GM23338 (cell line): ENCODE measurements at regions not wholly inside any gene's neighbourhood (a gene's known extent, or its start where the extent isn't known, plus 50 kb on each side); places are given as distances from the start of the nearest gene placed in this dataset.

ENCODE experiments used
- ATAC-seq: fragments of 200-7000 bp; cut with Tn5 transposase; 3 replicates; pipeline ENCODE4 v1.9.1; 2020
- DNase-seq: peaks from one replicate; pipeline ENCODE4 v3.0.0-alpha.2; 2015; ENCODE audit warnings: low spot score
- H2AFZ ChIP-seq: fragments of 200-600 bp; sonication (generic); 2 replicates; pipeline ENCODE4 v1.8.0; 2016; ENCODE audit warnings: antibody characterized with exemption, mild to moderate bottlenecking, moderate library complexity
- H3F3A ChIP-seq: fragments of 200-600 bp; sonication (generic); replicated peaks from 2 replicates; pipeline ENCODE4 v1.8.0; 2017; ENCODE audit warnings: antibody characterized with exemption, mixed run types, low read depth
- H3K27ac ChIP-seq: fragments of 200-600 bp; sonication (generic); 2 replicates; pipeline ENCODE4 v1.6.1; 2016; ENCODE audit warnings: low read depth
- H3K27me3 ChIP-seq: fragments of 200-600 bp; sonication (generic); 2 replicates; pipeline ENCODE4 v1.8.0; 2016; ENCODE audit warnings: mild to moderate bottlenecking, mixed run types, moderate library complexity; ENCODE audit not compliant: insufficient read depth
- H3K36me3 ChIP-seq: fragments of 200-600 bp; sonication (generic); 2 replicates; pipeline ENCODE4 v1.8.0; 2016; ENCODE audit warnings: mild to moderate bottlenecking; ENCODE audit not compliant: insufficient read depth
- H3K4me1 ChIP-seq: fragments of 200-600 bp; sonication (generic); 2 replicates; pipeline ENCODE4 v1.8.0; 2016; ENCODE audit warnings: mild to moderate bottlenecking, moderate library complexity; ENCODE audit not compliant: insufficient read depth
- H3K4me2 ChIP-seq: fragments of 200-600 bp; sonication (generic); 2 replicates; pipeline ENCODE4 v1.7.1; 2017; ENCODE audit warnings: mixed run types
- H3K4me3 ChIP-seq: fragments of 200-600 bp; sonication (generic); 2 replicates; pipeline ENCODE4 v1.6.1; 2016; ENCODE audit warnings: mixed run types
- H3K79me2 ChIP-seq: fragments of 200-600 bp; sonication (generic); replicated peaks from 2 replicates; pipeline ENCODE4 v1.8.0; 2017; ENCODE audit warnings: mild to moderate bottlenecking; ENCODE audit not compliant: insufficient read depth
- H3K9me2 ChIP-seq: fragments of 200-600 bp; sonication (generic); 2 replicates; pipeline ENCODE4 v1.8.0; 2017; ENCODE audit not compliant: insufficient read depth
- H4K20me1 ChIP-seq: fragments of 200-600 bp; sonication (generic); replicated peaks from 2 replicates; pipeline ENCODE4 v1.8.0; 2017; ENCODE audit warnings: mild to moderate bottlenecking; ENCODE audit not compliant: insufficient read depth
- H3K27ac Mint-ChIP-seq: 2 replicates; pipeline ENCODE4 v1.8.0; 2020; ENCODE audit warnings: inconsistent platforms, mild to moderate bottlenecking, moderate library complexity, mixed read lengths
- H3K27me3 Mint-ChIP-seq: 3 replicates; pipeline ENCODE4 v1.8.0; 2022; ENCODE audit warnings: low read depth, mild to moderate bottlenecking, moderate library complexity, mixed read lengths, inconsistent platforms; ENCODE audit not compliant: insufficient read depth, poor library complexity
- H3K36me3 Mint-ChIP-seq: 3 replicates; pipeline ENCODE4 v1.8.0; 2021; ENCODE audit warnings: low read depth, mild to moderate bottlenecking, inconsistent platforms, moderate library complexity, mixed read lengths
- H3K4me1 Mint-ChIP-seq: 3 replicates; pipeline ENCODE4 v1.8.0; 2020; ENCODE audit warnings: mild to moderate bottlenecking, inconsistent platforms, mixed read lengths
- H3K4me3 Mint-ChIP-seq: 3 replicates; pipeline ENCODE4 v1.8.0; 2021; ENCODE audit warnings: moderate library complexity, mild to moderate bottlenecking, inconsistent platforms, mixed read lengths
- H3K9me3 Mint-ChIP-seq: 3 replicates; pipeline ENCODE4 v1.8.0; 2020; ENCODE audit warnings: moderate library complexity, mild to moderate bottlenecking, inconsistent platforms, mixed read lengths
- CREB1 ChIP-seq: fragments of 250-450 bp; sonication (Bioruptor Pico); IDR thresholded peaks from 2 replicates; pipeline ENCODE4 v1.5.0; 2020; ENCODE audit warnings: low read depth, mild to moderate bottlenecking, moderate library complexity
- CTCF ChIP-seq, 2 experiments: fragments of 200-600 bp in 1 of 2; sonication (generic) in 1 of 2; conservative IDR thresholded peaks; 2 replicates each; pipeline versions ENCODE4 v1.5.1 to v1.6.1; 2016 to 2017; ENCODE audit warnings: antibody characterized with exemption in 2 of 2, low read depth in 2 of 2, mild to moderate bottlenecking in 2 of 2, moderate library complexity in 1 of 2
- ETS1 ChIP-seq: IDR thresholded peaks from 2 replicates; pipeline ENCODE4 v1.6.1; 2016; ENCODE audit warnings: antibody characterized with exemption
- EZH2 ChIP-seq: fragments of 200-600 bp; sonication (generic); IDR thresholded peaks from one replicate; pipeline ENCODE4 v1.8.0; 2017; ENCODE audit warnings: antibody characterized with exemption, mild to moderate bottlenecking, low read depth; ENCODE audit not compliant: unreplicated experiment
- NANOG ChIP-seq: IDR thresholded peaks from 2 replicates; pipeline ENCODE4 v1.6.1; 2016; ENCODE audit warnings: antibody characterized with exemption, borderline replicate concordance
- POLR2AphosphoS5 ChIP-seq: IDR thresholded peaks from 2 replicates; pipeline ENCODE4 v1.6.1; 2016; ENCODE audit warnings: antibody characterized with exemption, low read depth
- STAT1 ChIP-seq: IDR thresholded peaks from one replicate; pipeline ENCODE4 v1.6.1; 2016; ENCODE audit warnings: antibody characterized with exemption; ENCODE audit not compliant: unreplicated experiment
- ZNF331 ChIP-seq: fragments of 250-450 bp; sonication (Bioruptor Pico); IDR thresholded peaks from 2 replicates; pipeline ENCODE4 v1.5.0; 2020; ENCODE audit warnings: low read depth, mild to moderate bottlenecking, moderate library complexity
- ZNF462 ChIP-seq: fragments of 250-450 bp; sonication (Bioruptor Pico); IDR thresholded peaks from 2 replicates; pipeline ENCODE4 v1.5.0; 2020; ENCODE audit warnings: mild to moderate bottlenecking, moderate library complexity

- H3K4me1 Mint-ChIP-seq, result peaks cover 21% of the 10 kb centered on the region
- Histone ChIP-seq H3K79me2 (no peaks in the 10 kb centered on the region), H3K9me2 (no peaks in the 10 kb centered on the region), H4K20me1 (no peaks in the 10 kb centered on the region), H2AFZ (no peak overlapping the region), H3K4me2 (no peak overlapping the region), H3K36me3 (no peaks in the 10 kb centered on the region), H3K27me3 (no peaks in the 10 kb centered on the region), H3F3A (no peaks in the 10 kb centered on the region), H3K4me1 (peaks cover 5% of the 10 kb centered on the region; the same call in 1 of the 2 replicates), H3K27ac (no peak overlapping the region), H3K4me3 (no peak overlapping the region)
- no peaks in the 10 kb centered on the region; the same call in 2 of the 3 replicates for H3K36me3 Mint-ChIP-seq
- H3K27ac Mint-ChIP-seq, result no peak overlapping the region
- peaks cover 29% of the 10 kb centered on the region for H3K27me3 Mint-ChIP-seq
- no peak for ATAC-seq
- H3K4me3 Mint-ChIP-seq, result no peak overlapping the region; the same call in 2 of the 3 replicates
- DNase-seq, result no peak
- peaks cover 9% of the 10 kb centered on the region for H3K9me3 Mint-ChIP-seq
- no peak for TF ChIP-seq NANOG
- no peak for TF ChIP-seq CREB1 (CRISPR knock-in tag)
- TF ChIP-seq EZH2, result no peak
Observed at GRCh38 chr20:62573817-62574216, 68.5 kb upstream of the SLCO4A1 start.

GRCh38 chr20:62574230-62574993 is 67.9 kb upstream of the SLCO4A1 start:
- Histone ChIP-seq H3K4me3 (no peak overlapping the region), H3K4me2 (no peak overlapping the region), H3K27ac (no peak overlapping the region), H3K9me2 (no peaks in the 10 kb centered on the region), H3K4me1 (peaks cover 5% of the 10 kb centered on the region; the same call in 1 of the 2 replicates), H3K27me3 (no peaks in the 10 kb centered on the region), H2AFZ (no peak overlapping the region), H3K79me2 (no peaks in the 10 kb centered on the region), H3F3A (no peaks in the 10 kb centered on the region), H3K36me3 (no peaks in the 10 kb centered on the region), H4K20me1 (no peaks in the 10 kb centered on the region)
- DNase-seq (no peak), ATAC-seq (no peak)
- Mint-ChIP-seq H3K4me1 (peaks cover 23% of the 10 kb centered on the region), H3K36me3 (no peaks in the 10 kb centered on the region; the same call in 1 of the 3 replicates), H3K27ac (no peak overlapping the region), H3K4me3 (no peak overlapping the region), H3K27me3 (peaks cover 33% of the 10 kb centered on the region), H3K9me3 (peaks cover 9% of the 10 kb centered on the region)
- no peak for TF ChIP-seq STAT1
- no peak for TF ChIP-seq ZNF331 (CRISPR knock-in tag)
- no peak for TF ChIP-seq ZNF462 (CRISPR knock-in tag)
- no peak for TF ChIP-seq POLR2AphosphoS5
- no peak for TF ChIP-seq ETS1
- TF ChIP-seq CREB1 (CRISPR knock-in tag), result no peak
- TF ChIP-seq EZH2, result no peak
- no peak for TF ChIP-seq CTCF (conservative IDR thresholded peaks at IDR 0.05; ENCODE audit: low read depth in 2 of 2)
